NB4 (cell line): ENCODE measurements at regions not wholly inside any gene's neighbourhood (a gene's known extent, or its start where the extent isn't known, plus 50 kb on each side); places are given as distances from the start of the nearest gene placed in this dataset.

Source experiments
- DNase-seq: peaks from one replicate; pipeline ENCODE4 v3.0.0; 2010; ENCODE audit warnings: low read depth
- H3K4me3 ChIP-seq: one replicate; pipeline ENCODE4 v1.5.1; 2011; ENCODE audit warnings: mild to moderate bottlenecking, low read depth, low read length, moderate library complexity
- MYC ChIP-seq: IDR thresholded peaks from 2 replicates; pipeline ENCODE4 v1.6.1; 2011; ENCODE audit warnings: low read depth, low read length
- POLR2A ChIP-seq: IDR thresholded peaks from 2 replicates; pipeline ENCODE4 v1.6.1; 2011; ENCODE audit warnings: mild to moderate bottlenecking; ENCODE audit not compliant: insufficient read length; ENCODE audit errors: extremely low read depth
- TF ChIP-seq, protein P1 (sequence below): IDR thresholded peaks from one replicate; pipeline ENCODE4 v1.5.1; 2012; ENCODE audit warnings: low read depth, low read length
- TF ChIP-seq, protein P2 (sequence below): IDR thresholded peaks from 2 replicates; pipeline ENCODE4 v1.6.1; 2011; ENCODE audit warnings: low read depth, low read length

DNA sequence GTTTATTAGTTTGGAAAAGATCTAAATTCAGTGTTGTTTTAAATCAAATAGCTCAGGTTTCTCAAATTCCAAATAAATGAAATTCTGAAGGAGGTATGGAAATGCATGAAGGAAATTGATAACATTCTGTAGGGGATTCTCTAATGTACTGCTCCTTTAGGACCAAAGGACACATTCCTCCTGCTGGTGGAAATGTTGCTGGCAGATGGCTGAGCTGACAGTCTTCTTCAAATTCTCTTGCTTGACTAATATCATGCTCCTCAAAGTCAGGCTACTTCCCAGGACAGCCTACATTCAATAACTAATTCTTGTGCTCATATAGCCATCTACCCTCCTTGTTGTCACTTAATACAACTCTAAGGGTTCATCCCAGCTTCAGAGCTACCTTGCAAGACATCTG lies 1118.5 kb downstream of the PCDH9 start:
- no peak overlapping the region for H3K4me3 ChIP-seq
- DNase-seq, result no peak
- no peak for TF ChIP-seq MYC
- no peak for TF ChIP-seq POLR2A
- TF ChIP-seq, protein P1, sequence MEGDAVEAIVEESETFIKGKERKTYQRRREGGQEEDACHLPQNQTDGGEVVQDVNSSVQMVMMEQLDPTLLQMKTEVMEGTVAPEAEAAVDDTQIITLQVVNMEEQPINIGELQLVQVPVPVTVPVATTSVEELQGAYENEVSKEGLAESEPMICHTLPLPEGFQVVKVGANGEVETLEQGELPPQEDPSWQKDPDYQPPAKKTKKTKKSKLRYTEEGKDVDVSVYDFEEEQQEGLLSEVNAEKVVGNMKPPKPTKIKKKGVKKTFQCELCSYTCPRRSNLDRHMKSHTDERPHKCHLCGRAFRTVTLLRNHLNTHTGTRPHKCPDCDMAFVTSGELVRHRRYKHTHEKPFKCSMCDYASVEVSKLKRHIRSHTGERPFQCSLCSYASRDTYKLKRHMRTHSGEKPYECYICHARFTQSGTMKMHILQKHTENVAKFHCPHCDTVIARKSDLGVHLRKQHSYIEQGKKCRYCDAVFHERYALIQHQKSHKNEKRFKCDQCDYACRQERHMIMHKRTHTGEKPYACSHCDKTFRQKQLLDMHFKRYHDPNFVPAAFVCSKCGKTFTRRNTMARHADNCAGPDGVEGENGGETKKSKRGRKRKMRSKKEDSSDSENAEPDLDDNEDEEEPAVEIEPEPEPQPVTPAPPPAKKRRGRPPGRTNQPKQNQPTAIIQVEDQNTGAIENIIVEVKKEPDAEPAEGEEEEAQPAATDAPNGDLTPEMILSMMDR, result no peak
- TF ChIP-seq, protein P2, sequence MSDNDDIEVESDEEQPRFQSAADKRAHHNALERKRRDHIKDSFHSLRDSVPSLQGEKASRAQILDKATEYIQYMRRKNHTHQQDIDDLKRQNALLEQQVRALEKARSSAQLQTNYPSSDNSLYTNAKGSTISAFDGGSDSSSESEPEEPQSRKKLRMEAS, result no peak

DNA sequence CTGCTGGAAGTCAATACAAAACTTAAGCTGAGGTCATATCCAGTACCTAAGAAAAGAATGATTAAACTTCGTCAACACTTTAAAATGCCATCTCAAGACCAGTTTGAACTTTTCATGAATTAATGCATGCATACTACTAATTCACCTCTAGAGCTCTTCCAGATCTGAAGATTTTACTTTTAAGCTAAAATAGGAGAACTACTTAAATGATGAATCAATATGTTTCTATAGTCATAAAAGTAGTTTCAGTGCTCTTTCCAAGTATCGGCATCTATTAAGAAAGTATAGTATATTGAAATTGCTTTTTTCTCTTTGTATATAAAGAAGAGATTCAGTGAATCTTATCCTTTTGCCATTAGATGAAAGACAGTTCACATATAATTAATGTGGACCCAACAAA lies 1123.9 kb downstream of the PCDH9 start:
- DNase-seq, result no peak
- H3K4me3 ChIP-seq, result no peak overlapping the region
- TF ChIP-seq POLR2A, result no peak
- TF ChIP-seq MYC, result no peak
- TF ChIP-seq, protein P1, result no peak

DNA sequence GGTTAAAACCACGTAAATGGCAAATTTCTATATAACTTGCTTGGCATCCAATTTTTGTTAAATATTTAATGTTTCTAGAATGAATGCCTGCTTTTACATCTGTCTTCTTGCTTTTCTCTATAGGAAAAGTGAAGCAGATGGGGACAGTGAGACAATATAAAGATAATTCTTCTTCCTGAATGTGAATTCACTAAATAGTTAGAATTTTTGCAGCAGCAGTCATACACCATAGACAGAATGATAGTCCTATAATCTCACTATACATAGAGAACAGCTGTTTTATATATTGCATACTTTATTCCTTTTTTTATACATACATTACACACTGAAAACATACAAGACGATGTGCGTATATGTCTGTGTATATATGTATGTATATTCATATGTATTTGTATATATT lies 1127.3 kb downstream of the PCDH9 start:
- no peak overlapping the region for H3K4me3 ChIP-seq
- TF ChIP-seq, protein P2, result no peak
- TF ChIP-seq MYC, result no peak
- TF ChIP-seq POLR2A, result no peak
- TF ChIP-seq, protein P1, result no peak
- no peak for DNase-seq

- TF ChIP-seq, protein P1, result no peak
- TF ChIP-seq, protein P2, result no peak
- TF ChIP-seq POLR2A (no peak), MYC (no peak)
- DNase-seq, result no peak
- no peak overlapping the region for H3K4me3 ChIP-seq
These were observed 1130.3 kb downstream of the PCDH9 start for GRCh38 chr13:66099825-66100224.

- H3K4me3 ChIP-seq, result no peak overlapping the region
- DNase-seq, result no peak
- TF ChIP-seq, protein P2, result no peak
- no peak for TF ChIP-seq POLR2A
- no peak for TF ChIP-seq MYC
These were observed 1131.1 kb downstream of the PCDH9 start for GRCh38 chr13:66098931-66099628.

DNA sequence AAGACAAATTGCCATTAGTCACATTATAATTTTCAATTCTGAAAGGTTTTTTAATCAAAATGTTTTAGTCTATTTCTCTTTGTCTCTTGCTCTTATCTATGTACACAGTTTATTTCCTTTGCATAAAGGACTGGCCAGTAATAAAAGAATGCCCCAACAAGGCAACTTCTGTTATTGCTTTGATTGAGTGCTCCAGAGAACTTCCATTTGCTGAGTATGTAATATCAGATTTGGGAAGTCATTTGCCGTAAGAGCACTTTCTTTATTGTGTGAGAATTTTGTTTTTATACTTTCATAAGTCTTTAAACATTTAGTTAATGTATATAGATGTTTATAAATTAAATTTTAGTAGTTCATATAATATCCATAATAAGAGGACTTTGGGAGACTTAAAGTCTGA lies 1140.4 kb downstream of the PCDH9 start:
- DNase-seq, result no peak
- no peak for TF ChIP-seq POLR2A
- TF ChIP-seq, protein P2, result no peak
- TF ChIP-seq MYC, result no peak
- TF ChIP-seq, protein P1, result no peak
- no peak overlapping the region for H3K4me3 ChIP-seq
